H1 (cell line): ENCODE measurements at regions not wholly inside any gene's neighbourhood (a gene's known extent, or its start where the extent isn't known, plus 50 kb on each side); places are given as distances from the start of the nearest gene placed in this dataset.

Source experiments
- CTCF ChIA-PET: fragments of 300-600 bp; sonication (Branson Sonifier 250); formaldehyde crosslinking; loops from one replicate; lab custom pipeline; 2021; ENCODE audit not compliant: partially characterized antibody; lab: Charles Lee
- POLR2A ChIA-PET: fragments of 300-600 bp; sonication (Branson Sonifier 250); formaldehyde crosslinking; loops from one replicate; lab custom pipeline; 2021; ENCODE audit warnings: inconsistent platforms; ENCODE audit not compliant: partially characterized antibody; lab: Charles Lee
- DNase-seq, 2 experiments: peaks; one replicate each; pipeline versions ENCODE4 v3.0.0 to v3.0.0-alpha.2; 2010 to 2022; ENCODE audit warnings: low spot score in 2 of 2, low read depth in 1 of 2, mixed read lengths in 1 of 2
- FAIRE-seq: peaks from 2 replicates; lab custom pipeline; 2011; peaks lifted over from hg19 to GRCh38; lab: Jason Lieb, UNC
- H2AFZ ChIP-seq: 2 replicates; pipeline ENCODE4 v1.8.1; 2012; ENCODE audit warnings: low read length, inconsistent platforms
- H2AK5ac ChIP-seq: 2 replicates; pipeline ENCODE4 v1.6.1; 2013; ENCODE audit warnings: low read depth, low read length
- H2BK120ac ChIP-seq: replicated peaks from 2 replicates; pipeline ENCODE3; 2013; ENCODE audit warnings: low read depth, low read length, inconsistent platforms
- H2BK12ac ChIP-seq: 2 replicates; pipeline ENCODE4 v1.6.1; 2013; ENCODE audit warnings: low read depth, low read length
- H2BK15ac ChIP-seq: 2 replicates; pipeline ENCODE4 v1.6.1; 2013; ENCODE audit warnings: low read length
- H2BK20ac ChIP-seq: 2 replicates; pipeline ENCODE4 v1.6.1; 2013; ENCODE audit warnings: low read length
- H2BK5ac ChIP-seq: 2 replicates; pipeline ENCODE4 v1.6.1; 2013; ENCODE audit warnings: low read depth, low read length
- H3K14ac ChIP-seq: 2 replicates; pipeline ENCODE4 v1.6.1; 2013; ENCODE audit warnings: inconsistent platforms; ENCODE audit not compliant: insufficient read length
- H3K18ac ChIP-seq: 2 replicates; pipeline ENCODE4 v1.6.1; 2013; ENCODE audit warnings: low read length; ENCODE audit errors: extremely low read depth
- H3K23ac ChIP-seq: 2 replicates; pipeline ENCODE4 v1.6.1; 2013; ENCODE audit warnings: inconsistent platforms; ENCODE audit not compliant: insufficient read length
- H3K23me2 ChIP-seq: 2 replicates; pipeline ENCODE4 v1.6.1; 2013; ENCODE audit warnings: low read depth, low read length
- H3K27ac ChIP-seq: 2 replicates; pipeline ENCODE4 v1.6.1; 2011; ENCODE audit warnings: low read depth, low read length, inconsistent platforms
- H3K27me3 ChIP-seq, 4 experiments: replicated peaks in 1 of 4; 1 replicate in 1 of 4; 2 replicates in 3 of 4; pipeline versions ENCODE4 v1.6.1 to v1.8.1; 2011 to 2013; ENCODE audit warnings: low read length in 3 of 4, mild to moderate bottlenecking in 3 of 4, inconsistent platforms in 2 of 4, mixed read lengths in 2 of 4, moderate library complexity in 1 of 4; ENCODE audit not compliant: control insufficient read depth in 3 of 4, insufficient read depth in 3 of 4; ENCODE audit errors: extremely low read depth in 1 of 4
- H3K36me3 ChIP-seq, 4 experiments: 2 replicates each; pipeline versions ENCODE4 v1.6.1 to v1.8.1; 2011 to 2013; ENCODE audit warnings: mild to moderate bottlenecking in 4 of 4, low read length in 3 of 4, moderate library complexity in 2 of 4, control low read depth in 1 of 4, inconsistent platforms in 1 of 4; ENCODE audit not compliant: insufficient read depth in 4 of 4, control insufficient read depth in 2 of 4
- H3K4ac ChIP-seq: replicated peaks from 2 replicates; pipeline ENCODE3; 2013; ENCODE audit warnings: low read length, low read depth, mixed read lengths, inconsistent platforms; ENCODE audit not compliant: insufficient read length
- H3K4me1 ChIP-seq, 4 experiments: replicated peaks in 1 of 4; 1 replicate in 1 of 4; 2 replicates in 3 of 4; pipeline versions ENCODE4 v1.6.1 to v1.8.1; 2011 to 2013; ENCODE audit warnings: low read length in 3 of 4, inconsistent platforms in 2 of 4, mixed read lengths in 1 of 4; ENCODE audit not compliant: insufficient read depth in 4 of 4, control insufficient read depth in 3 of 4
- H3K4me2 ChIP-seq, 2 experiments: 2 replicates each; pipeline versions ENCODE4 v1.6.1 to v1.8.1; 2011 to 2013; ENCODE audit warnings: low read depth in 2 of 2, low read length in 2 of 2, control low read depth in 1 of 2, inconsistent platforms in 1 of 2, mild to moderate bottlenecking in 1 of 2; ENCODE audit not compliant: insufficient read depth in 1 of 2
- H3K4me3 ChIP-seq, 4 experiments: fragments of 200-600, 300-600 bp in 1 of 4; sonication (generic), shearing (Covaris generic), sonication (Bioruptor Twin) in 1 of 4; 2 replicates each; pipeline versions ENCODE4 v1.5.1 to v1.8.1; 2011 to 2016; ENCODE audit warnings: low read length in 4 of 4, low read depth in 3 of 4, control low read depth in 2 of 4, inconsistent platforms in 2 of 4, mild to moderate bottlenecking in 2 of 4, mixed read lengths in 1 of 4, moderate library complexity in 1 of 4; ENCODE audit not compliant: insufficient read depth in 2 of 4; ENCODE audit errors: extremely low read depth in 1 of 4
- H3K56ac ChIP-seq: replicated peaks from 2 replicates; pipeline ENCODE3; 2013; ENCODE audit warnings: low read depth, mild to moderate bottlenecking, mixed read lengths, low read length, inconsistent platforms; ENCODE audit not compliant: insufficient read length
- H3K79me1 ChIP-seq: 2 replicates; pipeline ENCODE4 v1.6.1; 2013; ENCODE audit warnings: low read depth, low read length, control low read depth
- H3K79me2 ChIP-seq, 2 experiments: 2 replicates each; pipeline versions ENCODE4 v1.6.1 to v1.8.1; 2012 to 2013; ENCODE audit warnings: low read length in 2 of 2, mild to moderate bottlenecking in 2 of 2, inconsistent platforms in 1 of 2; ENCODE audit not compliant: insufficient read depth in 2 of 2, control insufficient read depth in 1 of 2
- H3K9ac ChIP-seq, 4 experiments: replicated peaks in 1 of 4; 1 replicate in 1 of 4; 2 replicates in 3 of 4; pipeline versions ENCODE4 v1.6.1 to v1.8.1; 2011 to 2013; ENCODE audit warnings: low read depth in 3 of 4, low read length in 3 of 4, control low read depth in 2 of 4, mild to moderate bottlenecking in 2 of 4, moderate library complexity in 2 of 4, inconsistent platforms in 1 of 4; ENCODE audit errors: extremely low read depth in 1 of 4
- H3K9me3 ChIP-seq, 2 experiments: 2 replicates each; pipeline versions ENCODE4 v1.6.1 to v1.8.1; 2012 to 2013; ENCODE audit warnings: mild to moderate bottlenecking in 2 of 2, moderate library complexity in 2 of 2, control low read depth in 1 of 2, inconsistent platforms in 1 of 2, low read depth in 1 of 2, low read length in 1 of 2, mixed read lengths in 1 of 2; ENCODE audit not compliant: insufficient read depth in 2 of 2
- H4K20me1 ChIP-seq, 2 experiments: replicated peaks in 1 of 2; 2 replicates each; pipeline versions ENCODE3 to v1.8.1; 2011 to 2013; ENCODE audit warnings: inconsistent platforms in 2 of 2, low read length in 2 of 2, mild to moderate bottlenecking in 1 of 2; ENCODE audit not compliant: insufficient read depth in 2 of 2, control insufficient read depth in 1 of 2
- H4K5ac ChIP-seq: 2 replicates; pipeline ENCODE4 v1.6.1; 2013; ENCODE audit warnings: low read length, low read depth, mixed read lengths, inconsistent platforms; ENCODE audit not compliant: insufficient read length
- H4K8ac ChIP-seq: 2 replicates; pipeline ENCODE4 v1.8.0; 2013; ENCODE audit warnings: mild to moderate bottlenecking, moderate library complexity, low read length, inconsistent platforms; ENCODE audit not compliant: insufficient read depth; ENCODE audit errors: extremely low read depth
- H4K91ac ChIP-seq: replicated peaks from 2 replicates; pipeline ENCODE3; 2013; ENCODE audit warnings: low read length, mixed read lengths, inconsistent platforms; ENCODE audit not compliant: insufficient read length
- ATF2 ChIP-seq: IDR thresholded peaks from 2 replicates; pipeline ENCODE4 v1.6.1; 2012; ENCODE audit warnings: low read length, inconsistent platforms
- CHD2 ChIP-seq: IDR thresholded peaks from 2 replicates; pipeline ENCODE4 v1.6.1; 2012; ENCODE audit warnings: low read length, improper control_type of control experiment
- FOSL1 ChIP-seq: IDR thresholded peaks from 2 replicates; pipeline ENCODE4 v1.6.1; 2011; ENCODE audit warnings: mild to moderate bottlenecking, low read depth, low read length, moderate library complexity; ENCODE audit not compliant: insufficient read depth
- HDAC2 ChIP-seq, 2 experiments: fragments of 300-600 bp in 1 of 2; sonication (generic) in 1 of 2; IDR thresholded peaks; 2 replicates each; pipeline ENCODE4 v1.6.1; 2011 to 2012; ENCODE audit warnings: low read depth in 2 of 2, low read length in 2 of 2, mild to moderate bottlenecking in 2 of 2, moderate library complexity in 2 of 2, borderline replicate concordance in 1 of 2, inconsistent platforms in 1 of 2
- HDAC6 ChIP-seq: IDR thresholded peaks from one replicate; pipeline ENCODE4 v1.7.1; 2012; ENCODE audit warnings: low read depth, mild to moderate bottlenecking, inconsistent platforms, low read length, moderate library complexity
- KDM1A ChIP-seq: fragments of 200-600, 300-600 bp; sonication (generic); IDR thresholded peaks from 2 replicates; pipeline ENCODE4 v1.7.1; 2016; ENCODE audit warnings: mild to moderate bottlenecking, low read length, borderline replicate concordance
- KDM5A ChIP-seq: fragments of 200-600 bp; IDR thresholded peaks from 2 replicates; pipeline ENCODE4 v1.7.1; 2012; ENCODE audit warnings: mild to moderate bottlenecking, low read length, inconsistent platforms, mixed read lengths
- PHF8 ChIP-seq: fragments of 200-600 bp; sonication (generic); conservative IDR thresholded peaks from 2 replicates; pipeline ENCODE4 v1.7.1; 2012; ENCODE audit warnings: low read depth, mild to moderate bottlenecking, inconsistent platforms, low read length, moderate library complexity
- SIN3A ChIP-seq, 2 experiments: IDR thresholded peaks in 1 of 2; conservative IDR thresholded peaks in 1 of 2; 2 replicates each; pipeline ENCODE4 v1.6.1; 2011 to 2012; ENCODE audit warnings: low read length in 2 of 2, improper control_type of control experiment in 1 of 2, low read depth in 1 of 2, mild to moderate bottlenecking in 1 of 2
- ZNF274 ChIP-seq: IDR thresholded peaks from 2 replicates; pipeline ENCODE4 v1.7.0; 2012; ENCODE audit warnings: low read length, borderline replicate concordance; ENCODE audit errors: extremely low read depth
- WGBS, 2 experiments: shearing (Covaris generic) in 1 of 2; methylation state at CpG; one replicate each; pipeline versions ENCODE4 v1.1.6 to v1.1.7; 2013 to 2015; ENCODE audit warnings: low lambda C conversion rate in 2 of 2, mixed read lengths in 2 of 2, inconsistent platforms in 1 of 2, low coverage in 1 of 2, missing lambda C conversion rate in 1 of 2; ENCODE audit not compliant: insufficient replicate concordance in 2 of 2, insufficient coverage in 1 of 2, insufficient read length in 1 of 2; ENCODE audit errors: extremely low coverage in 1 of 2, missing lambda C conversion rate in 1 of 2; 5-methylcytosine and 5-hydroxymethylcytosine counted together

GRCh38 chr20:48049641-48050040 lies 264.4 kb upstream of the SULF2 start:
- ChIA-PET CTCF (no interaction called here), POLR2A (no interaction called here)

More at GRCh38 chr20:48049641-48050040, 264.4 kb upstream of the SULF2 start:
- Histone ChIP-seq H3K79me1 (no peaks in the 10 kb centered on the region; the same call in 1 of the 2 replicates), H3K56ac (no peak overlapping the region), H3K14ac (no peak overlapping the region), H3K79me2 (no peaks in the 10 kb centered on the region), H2BK20ac (no peak overlapping the region), H2AK5ac (no peak overlapping the region), H3K27ac (no peak overlapping the region), H3K4ac (no peak overlapping the region), H4K91ac (no peak overlapping the region), H3K36me3 (no peaks in the 10 kb centered on the region), H2BK12ac (no peak overlapping the region), H3K18ac (no peak overlapping the region), H3K4me1 (no peaks in the 10 kb centered on the region), H3K4me2 (no peak overlapping the region), H4K20me1 (no peaks in the 10 kb centered on the region), H3K23me2 (no peaks in the 10 kb centered on the region), H2AFZ (no peak overlapping the region), H2BK15ac (no peak overlapping the region), H4K5ac (no peak overlapping the region), H3K23ac (no peak overlapping the region), H2BK5ac (no peak overlapping the region), H4K8ac (no peak overlapping the region), H3K27me3 (no peaks in the 10 kb centered on the region), H3K9ac (no peak overlapping the region), H3K9me3 (0 out of 4 replicates have a peak, but pooled peaks cover 0 to 3% of the 10 kb centered on the region in 2 experiments), H3K4me3 (no peak overlapping the region), H2BK120ac (no peak overlapping the region)
- FAIRE-seq (no peak), DNase-seq (no peak)
- no peak for TF ChIP-seq ZNF274
- no peak for TF ChIP-seq SIN3A (conservative IDR thresholded peaks at IDR 0.05 in 1 of 2, IDR thresholded peaks at IDR 0.05 in 1 of 2; ENCODE audit: low read depth in 1 of 2, low read length in 2 of 2)
- no peak for TF ChIP-seq HDAC6
- no peak for TF ChIP-seq KDM5A
- no peak for TF ChIP-seq CHD2
- TF ChIP-seq KDM1A, result no peak
- no peak for TF ChIP-seq PHF8
- TF ChIP-seq FOSL1, result no peak
- TF ChIP-seq ATF2, result no peak
- TF ChIP-seq HDAC2 (IDR thresholded peaks at IDR 0.05; ENCODE audit: borderline replicate concordance in 1 of 2, low read depth in 2 of 2, low read length in 2 of 2), result no peak
- WGBS, 2 experiments, result 82% methylated on average over 1 of the region's 1 CpG; no CpG with 5 or more reads in 1 of the 2 experiments
